K562 (cell line): ENCODE measurements at regions not wholly inside any gene's neighbourhood (a gene's known extent, or its start where the extent isn't known, plus 50 kb on each side); places are given as distances from the start of the nearest gene placed in this dataset.

Source experiments
- ATAC-seq: fragments of 200-7000 bp; cut with Tn5 transposase; 3 replicates; pipeline ENCODE4 v1.9.1; 2020; ENCODE audit warnings: moderate library complexity
- BruUV-seq: library from RNA; stranded (reverse); fragments of 400-500 nt; replicated peaks from 2 replicates; lab custom pipeline; 2021; lab: Mats Ljungman, UMichigan
- CTCF ChIA-PET: fragments of 300-600 bp; formaldehyde crosslinking; extraction: SDS; loops from one replicate; lab custom pipeline; 2021; ENCODE audit warnings: low intra/inter-chr PET ratio; lab: Yijun Ruan, JAX
- POLR2A ChIA-PET: fragments of 300-600, 350-650 bp; sonication (Branson Sonifier 250); formaldehyde crosslinking; extraction: SDS; loops from one replicate; lab custom pipeline; 2021; ENCODE audit warnings: antibody characterized with exemption, inconsistent platforms; lab: Yijun Ruan, JAX
- DNase-seq, 4 experiments: peaks; one replicate each; pipeline versions ENCODE4 v3.0.0 to v3.0.0-alpha.2; 2011 to 2018; ENCODE audit warnings: low spot score in 3 of 4, mixed read lengths in 3 of 4; ENCODE audit errors: extremely low read depth in 1 of 4
- FAIRE-seq: peaks from 2 replicates; lab custom pipeline; 2011; peaks lifted over from hg19 to GRCh38; lab: Jason Lieb, UNC
- H2AFZ ChIP-seq: 2 replicates; pipeline ENCODE4 v1.6.0; 2011; ENCODE audit warnings: low read depth, low read length, control low read depth, inconsistent platforms
- H3K27ac ChIP-seq: fragments of 200-600 bp; 3 replicates; pipeline ENCODE4 v1.8.0; 2011; ENCODE audit warnings: low read depth, mild to moderate bottlenecking, control low read depth, inconsistent platforms, low read length, moderate library complexity, mixed read lengths; ENCODE audit errors: extremely low read depth
- H3K27me3 ChIP-seq, 2 experiments: fragments of 300-600 bp in 1 of 2; 2 replicates in 1 of 2; 3 replicates in 1 of 2; pipeline versions ENCODE4 v1.6.0 to v1.8.0; 2011; ENCODE audit warnings: inconsistent platforms in 2 of 2, low read length in 2 of 2, mild to moderate bottlenecking in 1 of 2, mixed read lengths in 1 of 2, moderate library complexity in 1 of 2; ENCODE audit not compliant: control insufficient read depth in 2 of 2, insufficient read depth in 2 of 2
- H3K36me3 ChIP-seq: fragments of 300-600 bp; 3 replicates; pipeline ENCODE4 v1.8.0; 2011; ENCODE audit warnings: mild to moderate bottlenecking, low read length, inconsistent platforms; ENCODE audit not compliant: control insufficient read depth, insufficient read depth
- H3K4me1 ChIP-seq, 2 experiments: fragments of 200-600 bp in 1 of 2; replicated peaks in 1 of 2; 2 replicates in 1 of 2; 3 replicates in 1 of 2; pipeline versions ENCODE4 v1.5.1 to v1.8.0; 2011; ENCODE audit warnings: inconsistent platforms in 2 of 2, low read length in 2 of 2, mild to moderate bottlenecking in 1 of 2, mixed read lengths in 1 of 2, moderate library complexity in 1 of 2; ENCODE audit not compliant: control insufficient read depth in 2 of 2, insufficient read depth in 2 of 2
- H3K4me2 ChIP-seq: 2 replicates; pipeline ENCODE4 v1.6.1; 2011; ENCODE audit warnings: low read length, control low read depth, inconsistent platforms, mixed read lengths; ENCODE audit not compliant: insufficient read depth
- H3K4me3 ChIP-seq: fragments of 200-600 bp; sonication (generic), shearing (Covaris generic); 2 replicates; pipeline ENCODE4 v1.5.1; 2016; ENCODE audit warnings: control low read depth, inconsistent platforms
- H3K79me2 ChIP-seq: fragments of 200-600 bp; 3 replicates; pipeline ENCODE4 v1.8.0; 2011; ENCODE audit warnings: low read length, inconsistent platforms; ENCODE audit not compliant: control insufficient read depth, insufficient read depth
- H3K9ac ChIP-seq, 2 experiments: 2 replicates each; pipeline versions ENCODE4 v1.6.0 to v1.6.1; 2011; ENCODE audit warnings: low read depth in 2 of 2, low read length in 2 of 2, control low read depth in 1 of 2, inconsistent platforms in 1 of 2, mild to moderate bottlenecking in 1 of 2, mixed read lengths in 1 of 2; ENCODE audit not compliant: insufficient read depth in 1 of 2
- H3K9me1 ChIP-seq: one replicate; pipeline ENCODE4 v1.6.0; 2011; ENCODE audit warnings: inconsistent platforms, mild to moderate bottlenecking, low read length, moderate library complexity; ENCODE audit not compliant: control insufficient read depth, insufficient read depth
- H3K9me3 ChIP-seq: replicated peaks from 2 replicates; pipeline ENCODE4 v1.5.1; 2011; ENCODE audit warnings: low read depth, low read length, inconsistent platforms; ENCODE audit not compliant: control insufficient read depth, insufficient read depth
- H4K20me1 ChIP-seq: replicated peaks from 2 replicates; pipeline ENCODE4 v1.6.1; 2011; ENCODE audit warnings: low read length, inconsistent platforms, mixed read lengths; ENCODE audit not compliant: control insufficient read depth, insufficient read depth
- CHD4 ChIP-seq: fragments of 200-600 bp; sonication (generic); IDR thresholded peaks from 3 replicates; pipeline ENCODE4 v1.6.1; 2012; ENCODE audit warnings: low read depth, mild to moderate bottlenecking, mixed read lengths, low read length, inconsistent platforms; ENCODE audit not compliant: insufficient read depth, insufficient replicate concordance, poor library complexity, severe bottlenecking
- E2F3 ChIP-seq: fragments of 250-450 bp; sonication (Bioruptor Pico); IDR thresholded peaks from 2 replicates; pipeline ENCODE4 v1.4.0; 2020; ENCODE audit warnings: mild to moderate bottlenecking
- ESRRA ChIP-seq: fragments of 450-650 bp; IDR thresholded peaks from 2 replicates; pipeline ENCODE4 v1.6.1; 2014; ENCODE audit warnings: low read depth, mild to moderate bottlenecking, moderate library complexity, borderline replicate concordance
- MEIS2 ChIP-seq: fragments of 450-650 bp; IDR thresholded peaks from 2 replicates; pipeline ENCODE4 v1.6.1; 2014; ENCODE audit warnings: mild to moderate bottlenecking; ENCODE audit not compliant: partially characterized antibody
- NCOA1 ChIP-seq: fragments of 450-650 bp; IDR thresholded peaks from 2 replicates; pipeline ENCODE4 v1.6.1; 2016; ENCODE audit warnings: low read depth
- NFXL1 ChIP-seq: fragments of 450-650 bp; formaldehyde crosslinking; IDR thresholded peaks from 2 replicates; pipeline ENCODE4 v1.4.0; 2021; ENCODE audit warnings: mild to moderate bottlenecking
- NRF1 ChIP-seq, 2 experiments: fragments of 450-650 bp; IDR thresholded peaks in 1 of 2; conservative IDR thresholded peaks in 1 of 2; 2 replicates each; pipeline ENCODE4 v1.6.1; 2014; ENCODE audit warnings: mild to moderate bottlenecking in 2 of 2
- RBM15 ChIP-seq: fragments of 200-400 bp; formaldehyde crosslinking; IDR thresholded peaks from 2 replicates; pipeline ENCODE4 v1.6.1; 2018; ENCODE audit warnings: mild to moderate bottlenecking, low read length, moderate library complexity; ENCODE audit not compliant: insufficient read depth
- RUNX1 ChIP-seq: sonication (generic); IDR thresholded peaks from 2 replicates; pipeline ENCODE4 v1.6.1; 2016; ENCODE audit warnings: antibody characterized with exemption, low read depth
- TAF15 ChIP-seq: fragments of 200-400 bp; formaldehyde crosslinking; IDR thresholded peaks from 2 replicates; pipeline ENCODE4 v1.6.1; 2017; ENCODE audit warnings: mild to moderate bottlenecking, low read depth, low read length, moderate library complexity
- XRCC5 ChIP-seq: fragments of 200-400 bp; formaldehyde crosslinking; IDR thresholded peaks from 2 replicates; pipeline ENCODE4 v1.6.1; 2017; ENCODE audit warnings: low read depth, mild to moderate bottlenecking, low read length
- ZNF165 ChIP-seq: fragments of 250-450 bp; sonication (Bioruptor Pico); IDR thresholded peaks from 2 replicates; pipeline ENCODE4 v1.4.0; 2020; ENCODE audit warnings: borderline replicate concordance
- ZNF3 ChIP-seq: fragments of 250-450 bp; sonication (Bioruptor Pico); IDR thresholded peaks from 2 replicates; pipeline ENCODE4 v1.5.0; 2021; ENCODE audit warnings: mild to moderate bottlenecking, moderate library complexity
- ZNF507 ChIP-seq: conservative IDR thresholded peaks from 2 replicates; pipeline ENCODE4 v1.6.1; 2017; ENCODE audit warnings: missing genetic modification characterization, missing compliant biosample characterization
- WGBS: fragments of 100-300 bp; shearing (Covaris generic); methylation state at CpG from one replicate; pipeline ENCODE4 v1.1.6; 2016; ENCODE audit warnings: low coverage, mixed read lengths; ENCODE audit not compliant: insufficient coverage; ENCODE audit errors: missing lambda C conversion rate; 5-methylcytosine and 5-hydroxymethylcytosine counted together
- in situ Hi-C: fragments of 300-500 bp; cut with MboI; formaldehyde crosslinking; loops from 4 replicates; pipeline ENCODE4 v1.15.0; 2018; ENCODE audit warnings: inconsistent platforms, mixed read lengths
- intact Hi-C: fragments of 100-400 bp; cut with micrococcal nuclease; formaldehyde crosslinking; loops from 2 replicates; pipeline ENCODE4 v1.14.2; 2022
- TF ChIP-seq, protein P1 (sequence below): fragments of 450-650 bp; IDR thresholded peaks from 2 replicates; pipeline ENCODE4 v1.7.0; 2016; ENCODE audit warnings: borderline replicate concordance
- TF ChIP-seq, protein P2 (sequence below): fragments of 450-650 bp; formaldehyde crosslinking; IDR thresholded peaks from 2 replicates; pipeline ENCODE4 v1.4.0; 2022; ENCODE audit warnings: missing genetic modification characterization

DNA sequence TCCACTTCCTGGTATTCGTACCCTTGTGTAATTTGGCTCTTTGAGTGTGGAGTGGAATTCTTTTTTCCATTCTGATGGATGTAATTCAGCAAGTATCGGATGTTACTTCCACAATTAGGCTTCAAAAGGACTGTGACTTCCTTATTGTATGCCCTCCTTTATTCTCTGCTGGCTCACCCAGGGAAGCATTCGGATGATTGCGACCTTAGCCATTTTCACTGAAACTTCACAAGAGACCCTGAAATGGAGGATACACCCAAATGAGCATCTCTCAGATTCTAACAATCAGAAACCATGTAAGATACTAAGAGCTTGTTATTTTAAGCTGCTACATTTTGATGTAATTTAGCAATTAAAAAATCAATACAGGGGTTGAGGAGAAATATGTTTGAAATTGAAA, 493.1 kb downstream of the DNAJB9 start:
- ChIA-PET POLR2A (no interaction called here), CTCF (interaction anchor here (0.6 kb wide), 1 partner anchor 344 kb away, joined by 3 read pairs; no protein-coding TSS in a partner anchor)
- Histone ChIP-seq H2AFZ (no peak overlapping the region), H3K4me2 (no peak overlapping the region), H3K9me1 (no peaks in the 10 kb centered on the region), H3K36me3 (no peaks in the 10 kb centered on the region), H3K79me2 (no peaks in the 10 kb centered on the region), H4K20me1 (no peaks in the 10 kb centered on the region), H3K4me1 (no peaks in the 10 kb centered on the region), H3K27me3 (no peaks in the 10 kb centered on the region), H3K9ac (no peak overlapping the region), H3K27ac (no peak overlapping the region), H3K4me3 (no peak overlapping the region), H3K9me3 (no peaks in the 10 kb centered on the region; the same call in 1 of the 2 replicates)
- in situ Hi-C loops: no loop called here
- BruUV-seq: no TSS peak
- ATAC-seq: no peak
- under 1% methylated on average over 4 of the region's 4 CpGs for WGBS
- no peak for DNase-seq
- no peak for FAIRE-seq
- TF ChIP-seq ZNF507 (tag) (no peak), NFXL1 (CRISPR knock-in tag) (no peak), NRF1 (conservative IDR thresholded peaks at IDR 0.05 in 1 of 2, IDR thresholded peaks at IDR 0.05 in 1 of 2) (no peak), NCOA1 (no peak), E2F3 (CRISPR knock-in tag) (no peak), CHD4 (no peak), MEIS2 (no peak), RUNX1 (no peak), TAF15 (no peak), XRCC5 (no peak), ZNF165 (no peak), RBM15 (no peak), ESRRA (no peak), ZNF3 (CRISPR knock-in tag) (no peak)
- TF ChIP-seq, protein P1, sequence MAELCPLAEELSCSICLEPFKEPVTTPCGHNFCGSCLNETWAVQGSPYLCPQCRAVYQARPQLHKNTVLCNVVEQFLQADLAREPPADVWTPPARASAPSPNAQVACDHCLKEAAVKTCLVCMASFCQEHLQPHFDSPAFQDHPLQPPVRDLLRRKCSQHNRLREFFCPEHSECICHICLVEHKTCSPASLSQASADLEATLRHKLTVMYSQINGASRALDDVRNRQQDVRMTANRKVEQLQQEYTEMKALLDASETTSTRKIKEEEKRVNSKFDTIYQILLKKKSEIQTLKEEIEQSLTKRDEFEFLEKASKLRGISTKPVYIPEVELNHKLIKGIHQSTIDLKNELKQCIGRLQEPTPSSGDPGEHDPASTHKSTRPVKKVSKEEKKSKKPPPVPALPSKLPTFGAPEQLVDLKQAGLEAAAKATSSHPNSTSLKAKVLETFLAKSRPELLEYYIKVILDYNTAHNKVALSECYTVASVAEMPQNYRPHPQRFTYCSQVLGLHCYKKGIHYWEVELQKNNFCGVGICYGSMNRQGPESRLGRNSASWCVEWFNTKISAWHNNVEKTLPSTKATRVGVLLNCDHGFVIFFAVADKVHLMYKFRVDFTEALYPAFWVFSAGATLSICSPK: no peak
- TF ChIP-seq, protein P2, sequence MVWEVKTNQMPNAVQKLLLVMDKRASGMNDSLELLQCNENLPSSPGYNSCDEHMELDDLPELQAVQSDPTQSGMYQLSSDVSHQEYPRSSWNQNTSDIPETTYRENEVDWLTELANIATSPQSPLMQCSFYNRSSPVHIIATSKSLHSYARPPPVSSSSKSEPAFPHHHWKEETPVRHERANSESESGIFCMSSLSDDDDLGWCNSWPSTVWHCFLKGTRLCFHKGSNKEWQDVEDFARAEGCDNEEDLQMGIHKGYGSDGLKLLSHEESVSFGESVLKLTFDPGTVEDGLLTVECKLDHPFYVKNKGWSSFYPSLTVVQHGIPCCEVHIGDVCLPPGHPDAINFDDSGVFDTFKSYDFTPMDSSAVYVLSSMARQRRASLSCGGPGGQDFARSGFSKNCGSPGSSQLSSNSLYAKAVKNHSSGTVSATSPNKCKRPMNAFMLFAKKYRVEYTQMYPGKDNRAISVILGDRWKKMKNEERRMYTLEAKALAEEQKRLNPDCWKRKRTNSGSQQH: no peak
- intact Hi-C loops: no loop called here
